GM23338 (cell line): ENCODE measurements at regions not wholly inside any gene's neighbourhood (a gene's known extent, or its start where the extent isn't known, plus 50 kb on each side); places are given as distances from the start of the nearest gene placed in this dataset.

ENCODE experiments used
- ATAC-seq: fragments of 200-7000 bp; cut with Tn5 transposase; 3 replicates; pipeline ENCODE4 v1.9.1; 2020
- DNase-seq: peaks from one replicate; pipeline ENCODE4 v3.0.0-alpha.2; 2015; ENCODE audit warnings: low spot score
- H2AFZ ChIP-seq: fragments of 200-600 bp; sonication (generic); 2 replicates; pipeline ENCODE4 v1.8.0; 2016; ENCODE audit warnings: antibody characterized with exemption, mild to moderate bottlenecking, moderate library complexity
- H3F3A ChIP-seq: fragments of 200-600 bp; sonication (generic); replicated peaks from 2 replicates; pipeline ENCODE4 v1.8.0; 2017; ENCODE audit warnings: antibody characterized with exemption, mixed run types, low read depth
- H3K27ac ChIP-seq: fragments of 200-600 bp; sonication (generic); 2 replicates; pipeline ENCODE4 v1.6.1; 2016; ENCODE audit warnings: low read depth
- H3K27me3 ChIP-seq: fragments of 200-600 bp; sonication (generic); 2 replicates; pipeline ENCODE4 v1.8.0; 2016; ENCODE audit warnings: mild to moderate bottlenecking, mixed run types, moderate library complexity; ENCODE audit not compliant: insufficient read depth
- H3K36me3 ChIP-seq: fragments of 200-600 bp; sonication (generic); 2 replicates; pipeline ENCODE4 v1.8.0; 2016; ENCODE audit warnings: mild to moderate bottlenecking; ENCODE audit not compliant: insufficient read depth
- H3K4me1 ChIP-seq: fragments of 200-600 bp; sonication (generic); 2 replicates; pipeline ENCODE4 v1.8.0; 2016; ENCODE audit warnings: mild to moderate bottlenecking, moderate library complexity; ENCODE audit not compliant: insufficient read depth
- H3K4me2 ChIP-seq: fragments of 200-600 bp; sonication (generic); 2 replicates; pipeline ENCODE4 v1.7.1; 2017; ENCODE audit warnings: mixed run types
- H3K4me3 ChIP-seq: fragments of 200-600 bp; sonication (generic); 2 replicates; pipeline ENCODE4 v1.6.1; 2016; ENCODE audit warnings: mixed run types
- H3K79me2 ChIP-seq: fragments of 200-600 bp; sonication (generic); replicated peaks from 2 replicates; pipeline ENCODE4 v1.8.0; 2017; ENCODE audit warnings: mild to moderate bottlenecking; ENCODE audit not compliant: insufficient read depth
- H3K9me2 ChIP-seq: fragments of 200-600 bp; sonication (generic); 2 replicates; pipeline ENCODE4 v1.8.0; 2017; ENCODE audit not compliant: insufficient read depth
- H4K20me1 ChIP-seq: fragments of 200-600 bp; sonication (generic); replicated peaks from 2 replicates; pipeline ENCODE4 v1.8.0; 2017; ENCODE audit warnings: mild to moderate bottlenecking; ENCODE audit not compliant: insufficient read depth
- H3K27ac Mint-ChIP-seq: 2 replicates; pipeline ENCODE4 v1.8.0; 2020; ENCODE audit warnings: inconsistent platforms, mild to moderate bottlenecking, moderate library complexity, mixed read lengths
- H3K27me3 Mint-ChIP-seq: 3 replicates; pipeline ENCODE4 v1.8.0; 2022; ENCODE audit warnings: low read depth, mild to moderate bottlenecking, moderate library complexity, mixed read lengths, inconsistent platforms; ENCODE audit not compliant: insufficient read depth, poor library complexity
- H3K36me3 Mint-ChIP-seq: 3 replicates; pipeline ENCODE4 v1.8.0; 2021; ENCODE audit warnings: low read depth, mild to moderate bottlenecking, inconsistent platforms, moderate library complexity, mixed read lengths
- H3K4me1 Mint-ChIP-seq: 3 replicates; pipeline ENCODE4 v1.8.0; 2020; ENCODE audit warnings: mild to moderate bottlenecking, inconsistent platforms, mixed read lengths
- H3K4me3 Mint-ChIP-seq: 3 replicates; pipeline ENCODE4 v1.8.0; 2021; ENCODE audit warnings: moderate library complexity, mild to moderate bottlenecking, inconsistent platforms, mixed read lengths
- H3K9me3 Mint-ChIP-seq: 3 replicates; pipeline ENCODE4 v1.8.0; 2020; ENCODE audit warnings: moderate library complexity, mild to moderate bottlenecking, inconsistent platforms, mixed read lengths
- CREB1 ChIP-seq: fragments of 250-450 bp; sonication (Bioruptor Pico); IDR thresholded peaks from 2 replicates; pipeline ENCODE4 v1.5.0; 2020; ENCODE audit warnings: low read depth, mild to moderate bottlenecking, moderate library complexity
- CTCF ChIP-seq, 2 experiments: fragments of 200-600 bp in 1 of 2; sonication (generic) in 1 of 2; conservative IDR thresholded peaks; 2 replicates each; pipeline versions ENCODE4 v1.5.1 to v1.6.1; 2016 to 2017; ENCODE audit warnings: antibody characterized with exemption in 2 of 2, low read depth in 2 of 2, mild to moderate bottlenecking in 2 of 2, moderate library complexity in 1 of 2
- ETS1 ChIP-seq: IDR thresholded peaks from 2 replicates; pipeline ENCODE4 v1.6.1; 2016; ENCODE audit warnings: antibody characterized with exemption
- EZH2 ChIP-seq: fragments of 200-600 bp; sonication (generic); IDR thresholded peaks from one replicate; pipeline ENCODE4 v1.8.0; 2017; ENCODE audit warnings: antibody characterized with exemption, mild to moderate bottlenecking, low read depth; ENCODE audit not compliant: unreplicated experiment
- EZH2phosphoT487 ChIP-seq: fragments of 200-600 bp; sonication (generic); IDR thresholded peaks from one replicate; pipeline ENCODE4 v1.8.1; 2018; ENCODE audit warnings: antibody characterized with exemption; ENCODE audit not compliant: unreplicated experiment
- JUNB ChIP-seq: IDR thresholded peaks from one replicate; pipeline ENCODE4 v1.6.1; 2016; ENCODE audit warnings: antibody characterized with exemption; ENCODE audit not compliant: unreplicated experiment
- NANOG ChIP-seq: IDR thresholded peaks from 2 replicates; pipeline ENCODE4 v1.6.1; 2016; ENCODE audit warnings: antibody characterized with exemption, borderline replicate concordance
- POLR2AphosphoS5 ChIP-seq: IDR thresholded peaks from 2 replicates; pipeline ENCODE4 v1.6.1; 2016; ENCODE audit warnings: antibody characterized with exemption, low read depth
- REST ChIP-seq: IDR thresholded peaks from one replicate; pipeline ENCODE4 v1.6.1; 2018; ENCODE audit warnings: antibody characterized with exemption; ENCODE audit not compliant: unreplicated experiment
- STAT1 ChIP-seq: IDR thresholded peaks from one replicate; pipeline ENCODE4 v1.6.1; 2016; ENCODE audit warnings: antibody characterized with exemption; ENCODE audit not compliant: unreplicated experiment
- ZNF114 ChIP-seq: fragments of 250-450 bp; sonication (Bioruptor Pico); IDR thresholded peaks from 2 replicates; pipeline ENCODE4 v1.5.0; 2020; ENCODE audit warnings: mild to moderate bottlenecking, moderate library complexity
- ZNF331 ChIP-seq: fragments of 250-450 bp; sonication (Bioruptor Pico); IDR thresholded peaks from 2 replicates; pipeline ENCODE4 v1.5.0; 2020; ENCODE audit warnings: low read depth, mild to moderate bottlenecking, moderate library complexity
- ZNF462 ChIP-seq: fragments of 250-450 bp; sonication (Bioruptor Pico); IDR thresholded peaks from 2 replicates; pipeline ENCODE4 v1.5.0; 2020; ENCODE audit warnings: mild to moderate bottlenecking, moderate library complexity

GRCh38 chr6:86822747-86823146 lies 114.6 kb upstream of the HTR1E start:
- Mint-ChIP-seq H3K36me3 (no peaks in the 10 kb centered on the region), H3K4me3 (no peak overlapping the region), H3K27ac (no peak overlapping the region), H3K27me3 (no peaks in the 10 kb centered on the region), H3K9me3 (no peaks in the 10 kb centered on the region; the same call in 2 of the 3 replicates), H3K4me1 (no peaks in the 10 kb centered on the region)
- no peak for DNase-seq
- Histone ChIP-seq H3K4me2 (no peak overlapping the region), H3K9me2 (0 out of 2 replicates have a peak, but pooled peaks cover 6% of the 10 kb centered on the region), H3F3A (no peaks in the 10 kb centered on the region), H3K27me3 (no peaks in the 10 kb centered on the region), H4K20me1 (no peaks in the 10 kb centered on the region), H3K4me3 (no peak overlapping the region), H3K27ac (no peak overlapping the region), H3K36me3 (no peaks in the 10 kb centered on the region), H3K79me2 (no peaks in the 10 kb centered on the region), H3K4me1 (no peaks in the 10 kb centered on the region), H2AFZ (no peak overlapping the region)
- no peak for ATAC-seq
- no peak for TF ChIP-seq EZH2
- TF ChIP-seq ZNF331: no peak
- TF ChIP-seq CTCF (conservative IDR thresholded peaks at IDR 0.05; ENCODE audit: low read depth in 2 of 2): no peak
- no peak for TF ChIP-seq POLR2AphosphoS5
- no peak for TF ChIP-seq REST
- TF ChIP-seq NANOG: no peak
- TF ChIP-seq ETS1: no peak
- TF ChIP-seq ZNF462: no peak
- TF ChIP-seq JUNB: no peak
- no peak for TF ChIP-seq EZH2phosphoT487
- no peak for TF ChIP-seq CREB1
- no peak for TF ChIP-seq STAT1
- no peak for TF ChIP-seq ZNF114
